Parathyroid adenoma (tissue), 2 donors: ENCODE measurements at regions not wholly inside any gene's neighbourhood (a gene's known extent, or its start where the extent isn't known, plus 50 kb on each side); places are given as distances from the start of the nearest gene placed in this dataset.

ENCODE experiments used
- H2AFZ ChIP-seq: fragments of 300-600 bp; sonication (generic); one replicate; pipeline ENCODE4 v1.7.0; 2017; ENCODE audit warnings: antibody characterized with exemption, mild to moderate bottlenecking
- H3K27ac ChIP-seq: fragments of 300-600 bp; sonication (generic); one replicate; pipeline ENCODE4 v1.7.0; 2017
- H3K27me3 ChIP-seq: fragments of 300-600 bp; sonication (generic); one replicate; pipeline ENCODE4 v1.7.0; 2017; ENCODE audit warnings: low read length; ENCODE audit not compliant: control insufficient read depth, insufficient read depth
- H3K36me3 ChIP-seq: fragments of 300-600 bp; sonication (generic); one replicate; pipeline ENCODE4 v1.7.0; 2017; ENCODE audit warnings: low read length; ENCODE audit not compliant: control insufficient read depth, insufficient read depth
- H3K4me1 ChIP-seq: fragments of 300-600 bp; sonication (generic); one replicate; pipeline ENCODE4 v1.7.0; 2017; ENCODE audit warnings: control low read depth
- H3K4me2 ChIP-seq: fragments of 300-600 bp; sonication (generic); one replicate; pipeline ENCODE4 v1.7.0; 2017; ENCODE audit warnings: low read length
- H3K4me3 ChIP-seq: fragments of 300-600 bp; sonication (generic); one replicate; pipeline ENCODE4 v1.7.0; 2017; ENCODE audit warnings: low read depth, low read length
- H3K79me2 ChIP-seq: fragments of 300-600 bp; sonication (generic); one replicate; pipeline ENCODE4 v1.7.0; 2017; ENCODE audit warnings: control low read depth
- H3K9ac ChIP-seq: fragments of 300-600 bp; sonication (generic); one replicate; pipeline ENCODE4 v1.7.0; 2017; ENCODE audit warnings: mild to moderate bottlenecking
- H3K9me3 ChIP-seq: fragments of 300-600 bp; sonication (generic); one replicate; pipeline ENCODE4 v1.7.0; 2017; ENCODE audit warnings: low read length; ENCODE audit not compliant: control insufficient read depth
- TF ChIP-seq, protein P1 (sequence below): fragments of 300-600 bp; sonication (generic); IDR thresholded peaks from one replicate; pipeline ENCODE4 v1.7.0; 2017; ENCODE audit warnings: antibody characterized with exemption, mild to moderate bottlenecking
- donor health status: primary hyperparathyroidism.

DNA sequence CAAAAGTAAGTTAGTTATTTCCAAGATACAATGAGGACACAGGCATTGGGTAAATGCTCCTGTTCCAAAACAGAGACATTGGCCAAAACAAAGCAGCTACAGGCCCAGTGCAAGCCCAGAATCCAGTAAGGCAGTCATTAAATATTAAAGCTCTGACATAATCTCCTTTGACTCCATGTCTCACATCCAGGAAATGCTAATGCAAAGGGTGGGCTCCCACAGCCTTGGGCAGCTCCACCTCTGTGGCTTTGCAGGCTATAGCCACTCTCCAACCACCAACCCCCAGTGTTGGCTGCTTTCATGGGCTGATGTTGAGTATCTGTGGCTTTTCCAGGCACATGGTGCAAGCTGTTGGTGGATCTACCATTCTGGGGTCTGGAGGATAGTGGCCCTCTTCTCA lies 733.4 kb upstream of the SOX9 start:
- Histone ChIP-seq H3K9me3 (no peaks in the 10 kb centered on the region), H3K4me1 (no peaks in the 10 kb centered on the region), H3K27me3 (no peaks in the 10 kb centered on the region), H3K9ac (no peak overlapping the region), H3K4me2 (no peak overlapping the region), H2AFZ (no peak overlapping the region), H3K79me2 (no peaks in the 10 kb centered on the region), H3K4me3 (no peak overlapping the region), H3K27ac (no peak overlapping the region), H3K36me3 (no peaks in the 10 kb centered on the region)
- TF ChIP-seq, protein P1, sequence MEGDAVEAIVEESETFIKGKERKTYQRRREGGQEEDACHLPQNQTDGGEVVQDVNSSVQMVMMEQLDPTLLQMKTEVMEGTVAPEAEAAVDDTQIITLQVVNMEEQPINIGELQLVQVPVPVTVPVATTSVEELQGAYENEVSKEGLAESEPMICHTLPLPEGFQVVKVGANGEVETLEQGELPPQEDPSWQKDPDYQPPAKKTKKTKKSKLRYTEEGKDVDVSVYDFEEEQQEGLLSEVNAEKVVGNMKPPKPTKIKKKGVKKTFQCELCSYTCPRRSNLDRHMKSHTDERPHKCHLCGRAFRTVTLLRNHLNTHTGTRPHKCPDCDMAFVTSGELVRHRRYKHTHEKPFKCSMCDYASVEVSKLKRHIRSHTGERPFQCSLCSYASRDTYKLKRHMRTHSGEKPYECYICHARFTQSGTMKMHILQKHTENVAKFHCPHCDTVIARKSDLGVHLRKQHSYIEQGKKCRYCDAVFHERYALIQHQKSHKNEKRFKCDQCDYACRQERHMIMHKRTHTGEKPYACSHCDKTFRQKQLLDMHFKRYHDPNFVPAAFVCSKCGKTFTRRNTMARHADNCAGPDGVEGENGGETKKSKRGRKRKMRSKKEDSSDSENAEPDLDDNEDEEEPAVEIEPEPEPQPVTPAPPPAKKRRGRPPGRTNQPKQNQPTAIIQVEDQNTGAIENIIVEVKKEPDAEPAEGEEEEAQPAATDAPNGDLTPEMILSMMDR = no peak

DNA sequence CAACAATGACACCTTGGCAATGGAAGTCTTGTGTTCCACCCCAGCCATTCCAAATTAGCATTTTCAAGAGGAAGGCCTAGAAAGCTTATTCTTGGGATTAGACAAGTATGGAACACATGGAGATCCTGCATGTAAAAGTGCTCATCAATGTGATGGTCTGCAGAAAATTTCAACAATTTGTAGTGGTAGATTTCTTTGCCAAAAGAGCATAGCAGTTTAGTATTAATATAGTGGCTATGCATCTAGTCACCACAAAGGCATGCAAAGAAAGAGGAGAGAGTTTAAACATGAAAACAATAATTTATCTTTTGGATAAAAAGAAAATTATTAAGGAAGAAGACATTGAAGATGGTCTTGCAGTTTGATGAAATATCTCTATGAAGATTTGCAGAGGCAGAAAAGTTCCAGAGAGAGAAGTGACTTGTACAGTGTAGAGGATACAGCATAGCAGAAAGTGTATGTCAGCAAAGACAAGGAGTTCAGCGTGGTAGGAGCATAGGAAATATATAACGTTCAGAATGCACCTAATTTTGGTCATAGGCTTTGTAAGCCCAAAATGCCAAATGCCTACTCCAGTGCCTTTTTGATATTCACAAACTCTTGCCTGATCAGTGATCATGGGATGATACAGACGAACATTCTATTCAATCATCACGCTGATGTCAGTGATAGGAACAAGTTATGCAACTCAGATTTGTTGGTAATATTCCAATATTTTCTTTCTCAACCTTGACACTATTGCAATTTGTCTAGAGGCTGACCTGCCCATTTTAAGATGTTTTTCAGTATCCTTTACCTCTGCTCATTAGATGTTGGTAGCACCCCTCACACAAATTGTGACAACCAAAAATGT lies 727.9 kb upstream of the SOX9 start:
- TF ChIP-seq, protein P1 = no peak
- H3K4me1 ChIP-seq = no peaks in the 10 kb centered on the region
- no peak overlapping the region for H3K9ac ChIP-seq
- no peak overlapping the region for H3K4me2 ChIP-seq
- H3K27ac ChIP-seq = no peak overlapping the region
- no peaks in the 10 kb centered on the region for H3K9me3 ChIP-seq
- H2AFZ ChIP-seq = no peak overlapping the region
- no peaks in the 10 kb centered on the region for H3K27me3 ChIP-seq
- H3K79me2 ChIP-seq = no peaks in the 10 kb centered on the region
- H3K4me3 ChIP-seq = no peak overlapping the region
- H3K36me3 ChIP-seq = no peaks in the 10 kb centered on the region

DNA sequence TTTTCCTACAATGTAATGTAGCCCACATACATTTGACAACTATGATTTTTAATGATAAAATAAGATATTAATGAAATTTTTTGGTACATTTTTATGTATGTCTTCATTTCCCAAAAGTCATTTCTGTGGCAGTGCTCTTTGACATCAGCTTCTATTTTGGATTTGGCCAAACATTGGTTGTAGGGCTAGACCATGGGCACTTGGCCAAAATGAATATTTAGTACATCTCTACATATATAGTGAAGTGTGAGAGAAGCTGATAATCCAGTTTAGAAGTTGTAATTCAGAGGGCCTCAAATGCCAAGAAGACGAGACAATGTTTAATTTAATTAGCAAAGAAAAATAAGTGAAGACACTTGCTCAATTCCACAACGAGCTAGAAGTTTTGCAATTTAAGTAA lies 724.9 kb upstream of the SOX9 start:
- Histone ChIP-seq H3K9me3 (no peaks in the 10 kb centered on the region), H3K79me2 (no peaks in the 10 kb centered on the region), H3K27ac (no peak overlapping the region), H3K27me3 (no peaks in the 10 kb centered on the region), H3K4me3 (no peak overlapping the region), H2AFZ (no peak overlapping the region), H3K9ac (no peak overlapping the region), H3K4me2 (no peak overlapping the region), H3K4me1 (no peaks in the 10 kb centered on the region), H3K36me3 (no peaks in the 10 kb centered on the region)
- TF ChIP-seq, protein P1 = no peak

DNA sequence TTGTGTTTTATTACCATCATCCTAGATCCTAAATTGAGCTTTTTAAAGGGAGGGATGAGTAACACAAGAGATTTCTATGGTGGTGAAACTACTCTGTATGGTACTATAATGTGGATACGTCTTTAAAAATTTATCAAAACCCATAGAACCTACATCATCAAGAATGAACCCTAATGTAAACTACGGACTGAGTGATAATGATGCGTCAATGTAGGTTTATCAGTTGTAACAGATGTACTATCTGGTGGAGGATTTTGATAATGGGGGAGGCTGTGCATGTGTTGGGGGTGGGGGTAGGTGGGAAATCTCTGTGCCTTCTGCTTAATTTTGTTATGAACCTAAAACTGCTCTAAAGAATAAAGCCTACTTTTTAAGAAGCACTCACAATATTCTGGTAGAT lies 724.1 kb upstream of the SOX9 start:
- no peaks in the 10 kb centered on the region for H3K9me3 ChIP-seq
- no peak overlapping the region for H2AFZ ChIP-seq
- H3K79me2 ChIP-seq = no peaks in the 10 kb centered on the region
- H3K27ac ChIP-seq = no peak overlapping the region
- H3K4me1 ChIP-seq = no peaks in the 10 kb centered on the region
- H3K27me3 ChIP-seq = no peaks in the 10 kb centered on the region
- H3K4me2 ChIP-seq = no peak overlapping the region
- no peaks in the 10 kb centered on the region for H3K36me3 ChIP-seq
- TF ChIP-seq, protein P1 = no peak
- no peak overlapping the region for H3K4me3 ChIP-seq
- H3K9ac ChIP-seq = no peak overlapping the region

DNA sequence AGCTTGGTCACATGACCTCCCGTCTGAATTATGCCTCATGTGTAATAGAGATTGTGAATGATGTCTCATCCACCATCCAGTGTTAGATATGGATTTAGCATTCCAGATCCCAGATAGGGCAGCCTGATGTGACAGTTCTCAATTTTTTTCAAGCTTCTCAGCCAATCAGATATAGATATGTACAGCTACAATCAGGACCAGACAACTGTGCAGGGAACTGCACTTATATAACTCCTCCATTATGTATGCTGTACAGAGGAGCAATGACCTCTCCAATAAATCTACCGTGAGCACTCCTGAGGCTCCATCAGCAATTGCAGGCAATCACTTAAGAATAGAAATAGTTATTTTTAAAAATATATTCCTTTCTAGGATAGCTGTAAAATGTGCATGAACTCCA lies 722.8 kb upstream of the SOX9 start:
- H3K9ac ChIP-seq = no peak overlapping the region
- no peaks in the 10 kb centered on the region for H3K9me3 ChIP-seq
- no peaks in the 10 kb centered on the region for H3K79me2 ChIP-seq
- TF ChIP-seq, protein P1 = no peak
- no peak overlapping the region for H3K4me2 ChIP-seq
- no peak overlapping the region for H2AFZ ChIP-seq
- H3K36me3 ChIP-seq = no peaks in the 10 kb centered on the region
- no peak overlapping the region for H3K4me3 ChIP-seq
- H3K4me1 ChIP-seq = no peaks in the 10 kb centered on the region
- no peaks in the 10 kb centered on the region for H3K27me3 ChIP-seq
- no peak overlapping the region for H3K27ac ChIP-seq
